ENCODE measurements at regions not wholly inside any gene's neighbourhood (a gene's known extent, or its start where the extent isn't known, plus 50 kb on each side); places are given as distances from the start of the nearest gene placed in this dataset.
"Not testable (repeated sequence)": the region's sequence is repeated elsewhere in the genome, so short reads cannot be mapped to it uniquely, and the experiment has no call there.

- FAIRE-seq = no peak
Measured at GRCh38 chr7:156022483-156023459, 210.5 kb upstream of the SHH start.

- no peak for FAIRE-seq
Measured at GRCh38 chr7:156021471-156021870, 209.2 kb upstream of the SHH start.

GRCh38 chr7:156020566-156020965 is 208.3 kb upstream of the SHH start:
- no peak for FAIRE-seq

- no peak for FAIRE-seq
Measured at GRCh38 chr7:156019776-156020565, 207.7 kb upstream of the SHH start.

GRCh38 chr7:156019308-156019707 is 207.0 kb upstream of the SHH start:
- no peak for FAIRE-seq

GRCh38 chr7:156017916-156018700 is 205.8 kb upstream of the SHH start:
- no peak for FAIRE-seq

GRCh38 chr7:156017431-156017830 is 205.2 kb upstream of the SHH start:
- FAIRE-seq = no peak

GRCh38 chr7:156015237-156016020 is 203.2 kb upstream of the SHH start:
- no peak for FAIRE-seq

- FAIRE-seq = no peak
Measured at GRCh38 chr7:156014808-156015207, 202.5 kb upstream of the SHH start.

GRCh38 chr7:156014201-156014600 is 201.9 kb upstream of the SHH start:
- FAIRE-seq = no peak

GRCh38 chr7:156012412-156012811 is 200.1 kb upstream of the SHH start:
- FAIRE-seq = no peak

- no peak for FAIRE-seq
Measured at GRCh38 chr7:156009569-156009968, 197.3 kb upstream of the SHH start.

GRCh38 chr7:156006876-156007275 is 194.6 kb upstream of the SHH start:
- not testable (repeated sequence) for FAIRE-seq

- no peak for FAIRE-seq
Measured at GRCh38 chr7:156006024-156006423, 193.8 kb upstream of the SHH start.

- FAIRE-seq = no peak
Measured at GRCh38 chr7:156005202-156005691, 193.0 kb upstream of the SHH start.

GRCh38 chr7:156004265-156005201 is 192.3 kb upstream of the SHH start:
- FAIRE-seq = no peak

GRCh38 chr7:156003220-156004162 is 191.2 kb upstream of the SHH start:
- no peak for FAIRE-seq

GRCh38 chr7:156002362-156003066 is 190.3 kb upstream of the SHH start:
- no peak for FAIRE-seq
